GM21737 (cell line): ENCODE measurements at regions not wholly inside any gene's neighbourhood (a gene's known extent, or its start where the extent isn't known, plus 50 kb on each side); places are given as distances from the start of the nearest gene placed in this dataset.

Experiments
- ATAC-seq: cut with Tn5 transposase; IDR thresholded peaks from one replicate; pipeline ENCODE4 v1.9.1; 2021; ENCODE audit warnings: mild to moderate bottlenecking, moderate library complexity; ENCODE audit not compliant: unreplicated experiment

- ATAC-seq = no peak
These were observed 670.2 kb upstream of the CXADR start for GRCh38 chr21:16842696-16843035.

- ATAC-seq = no peak
These were observed 665.6 kb upstream of the CXADR start for GRCh38 chr21:16847211-16847610.

GRCh38 chr21:16851054-16851453 lies 661.8 kb upstream of the CXADR start:
- no peak for ATAC-seq

GRCh38 chr21:16855164-16855667 lies 657.6 kb upstream of the CXADR start:
- ATAC-seq = no peak

- no peak for ATAC-seq
These were observed 649.4 kb upstream of the CXADR start for GRCh38 chr21:16863362-16863905.

- ATAC-seq = no peak
These were observed 648.9 kb upstream of the CXADR start for GRCh38 chr21:16863908-16864307.

- ATAC-seq = no peak
These were observed 647.2 kb upstream of the CXADR start for GRCh38 chr21:16865632-16866031.

- no peak for ATAC-seq
These were observed 646.0 kb upstream of the CXADR start for GRCh38 chr21:16866851-16867250.

GRCh38 chr21:16870103-16870502 lies 642.7 kb upstream of the CXADR start:
- no peak for ATAC-seq

- no peak for ATAC-seq
These were observed 640.2 kb upstream of the CXADR start for GRCh38 chr21:16872616-16873015.

- no peak for ATAC-seq
These were observed 639.7 kb upstream of the CXADR start for GRCh38 chr21:16873176-16873575.

- ATAC-seq = no peak
These were observed 639.2 kb upstream of the CXADR start for GRCh38 chr21:16873596-16873995.

- ATAC-seq = no peak
These were observed 633.4 kb upstream of the CXADR start for GRCh38 chr21:16879479-16879878.

GRCh38 chr21:16891821-16892220 lies 621.0 kb upstream of the CXADR start:
- no peak for ATAC-seq

GRCh38 chr21:16900685-16901084 lies 612.2 kb upstream of the CXADR start:
- ATAC-seq = no peak

GRCh38 chr21:16908077-16908476 lies 604.8 kb upstream of the CXADR start:
- ATAC-seq = no peak

GRCh38 chr21:16910435-16911165 lies 602.2 kb upstream of the CXADR start:
- no peak for ATAC-seq

GRCh38 chr21:16911166-16911607 lies 601.7 kb upstream of the CXADR start:
- ATAC-seq = no peak

- no peak for ATAC-seq
These were observed 600.8 kb upstream of the CXADR start for GRCh38 chr21:16912075-16912474.

- no peak for ATAC-seq
These were observed 599.8 kb upstream of the CXADR start for GRCh38 chr21:16913010-16913409.

- no peak for ATAC-seq
These were observed 584.4 kb upstream of the CXADR start for GRCh38 chr21:16928439-16928838.

GRCh38 chr21:16932314-16932713 lies 580.5 kb upstream of the CXADR start:
- no peak for ATAC-seq

GRCh38 chr21:16942703-16943102 lies 570.1 kb upstream of the CXADR start:
- ATAC-seq = no peak
